OCI-LY3 (cell line): ENCODE measurements at regions not wholly inside any gene's neighbourhood (a gene's known extent, or its start where the extent isn't known, plus 50 kb on each side); places are given as distances from the start of the nearest gene placed in this dataset.

Experiments
- EZH2phosphoT487 ChIP-seq: fragments of 200-600 bp; shearing (Covaris generic); IDR thresholded peaks from 2 replicates; pipeline ENCODE4 v1.6.1; 2018; ENCODE audit warnings: antibody characterized with exemption, mixed run types, low read depth
- TF ChIP-seq, protein P1 (sequence below): fragments of 200-600, 300-600 bp; sonication (generic); IDR thresholded peaks from 2 replicates; pipeline ENCODE4 v1.5.1; 2014; ENCODE audit warnings: antibody characterized with exemption, low read length, low read depth

DNA sequence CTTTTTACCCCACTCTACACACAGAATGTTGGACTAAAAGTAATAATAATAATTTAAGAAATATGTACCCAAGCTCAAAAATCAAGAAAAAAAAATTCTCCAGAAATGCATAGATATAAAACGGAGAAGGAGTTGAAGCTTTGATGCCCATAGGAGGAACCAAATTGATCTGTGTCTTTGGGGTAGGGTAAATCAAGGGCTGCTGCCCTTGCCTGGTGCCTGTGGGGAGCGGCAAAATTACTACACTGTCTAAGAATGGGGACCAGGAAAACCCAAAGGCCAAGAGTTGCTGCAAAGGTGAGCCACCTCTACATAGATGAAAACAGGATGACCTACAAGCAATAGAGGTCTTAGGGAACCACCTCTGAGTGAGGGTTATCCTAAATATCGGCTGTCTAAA lies 56.0 kb upstream of the SPPL2A start:
- TF ChIP-seq, protein P1, sequence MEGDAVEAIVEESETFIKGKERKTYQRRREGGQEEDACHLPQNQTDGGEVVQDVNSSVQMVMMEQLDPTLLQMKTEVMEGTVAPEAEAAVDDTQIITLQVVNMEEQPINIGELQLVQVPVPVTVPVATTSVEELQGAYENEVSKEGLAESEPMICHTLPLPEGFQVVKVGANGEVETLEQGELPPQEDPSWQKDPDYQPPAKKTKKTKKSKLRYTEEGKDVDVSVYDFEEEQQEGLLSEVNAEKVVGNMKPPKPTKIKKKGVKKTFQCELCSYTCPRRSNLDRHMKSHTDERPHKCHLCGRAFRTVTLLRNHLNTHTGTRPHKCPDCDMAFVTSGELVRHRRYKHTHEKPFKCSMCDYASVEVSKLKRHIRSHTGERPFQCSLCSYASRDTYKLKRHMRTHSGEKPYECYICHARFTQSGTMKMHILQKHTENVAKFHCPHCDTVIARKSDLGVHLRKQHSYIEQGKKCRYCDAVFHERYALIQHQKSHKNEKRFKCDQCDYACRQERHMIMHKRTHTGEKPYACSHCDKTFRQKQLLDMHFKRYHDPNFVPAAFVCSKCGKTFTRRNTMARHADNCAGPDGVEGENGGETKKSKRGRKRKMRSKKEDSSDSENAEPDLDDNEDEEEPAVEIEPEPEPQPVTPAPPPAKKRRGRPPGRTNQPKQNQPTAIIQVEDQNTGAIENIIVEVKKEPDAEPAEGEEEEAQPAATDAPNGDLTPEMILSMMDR = no peak
- no peak for TF ChIP-seq EZH2phosphoT487
